Renal pelvis (tissue), 1 donor: ENCODE measurements at regions not wholly inside any gene's neighbourhood (a gene's known extent, or its start where the extent isn't known, plus 50 kb on each side); places are given as distances from the start of the nearest gene placed in this dataset.
A peak's percentile ranks its signal among the peaks of the same experiment; 100 is the strongest.
"Not testable (repeated sequence)": the region's sequence is repeated elsewhere in the genome, so short reads cannot be mapped to it uniquely, and the experiment has no call there.

Experiments
- DNase-seq: peaks from one replicate; pipeline ENCODE4 v3.0.0-alpha.2; 2013

DNA sequence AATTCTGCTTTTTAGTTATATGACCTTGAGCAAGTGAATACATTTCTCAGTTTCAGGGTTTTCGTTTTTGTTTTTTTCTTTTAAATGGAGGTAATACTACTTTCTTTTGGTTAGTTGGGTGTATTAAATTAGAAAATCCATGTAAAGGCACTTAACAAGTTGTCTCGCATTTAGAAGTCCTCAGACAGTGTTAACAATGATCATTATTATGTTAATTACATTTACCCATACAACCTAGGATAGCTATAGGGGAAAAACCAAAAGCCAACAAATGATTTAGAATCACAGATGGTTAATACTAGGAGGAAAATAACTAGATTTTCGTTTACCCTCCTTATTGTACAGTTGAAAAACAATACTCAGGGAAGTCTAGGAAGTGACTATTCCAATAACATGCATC lies 972.2 kb upstream of the WWC1 start:
- no peak for DNase-seq

DNA sequence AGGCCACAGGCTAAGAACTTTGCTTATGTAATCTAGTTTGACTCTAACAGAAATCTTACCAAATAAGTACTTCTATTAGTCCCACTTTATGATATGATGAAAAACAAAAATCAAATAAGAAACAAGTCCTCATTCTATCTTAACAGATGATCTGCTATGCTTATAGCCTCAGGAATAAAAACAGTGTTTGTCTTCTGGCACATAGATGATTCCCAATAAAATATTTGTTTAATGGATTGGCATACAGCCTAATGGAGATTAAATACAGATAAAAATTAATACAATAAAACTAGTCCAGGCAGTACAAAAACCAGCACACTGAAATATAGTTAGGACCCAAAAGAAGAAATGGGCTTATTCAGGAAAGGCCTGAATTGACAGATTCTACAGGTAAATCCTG lies 971.4 kb upstream of the WWC1 start:
- no peak for DNase-seq

DNA sequence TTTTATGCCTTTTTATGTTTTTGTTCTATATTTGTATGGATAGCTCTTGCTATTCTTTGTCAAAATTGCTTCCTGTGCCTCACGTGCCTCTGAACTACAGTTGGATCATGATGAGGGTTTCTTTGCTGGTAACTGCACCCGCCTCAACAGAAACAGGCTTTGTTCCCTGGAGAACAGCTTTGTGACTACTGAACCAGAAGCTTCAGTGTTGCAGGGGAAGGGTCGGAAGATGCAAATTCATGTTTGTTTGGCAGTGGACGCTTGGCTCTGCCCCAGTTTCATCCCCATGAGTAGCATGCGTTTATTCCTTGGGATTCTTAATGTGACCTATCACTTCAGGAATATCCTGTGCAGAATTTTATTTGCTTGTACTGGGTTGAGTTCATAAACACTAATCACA lies 959.1 kb upstream of the WWC1 start:
- no peak for DNase-seq

DNA sequence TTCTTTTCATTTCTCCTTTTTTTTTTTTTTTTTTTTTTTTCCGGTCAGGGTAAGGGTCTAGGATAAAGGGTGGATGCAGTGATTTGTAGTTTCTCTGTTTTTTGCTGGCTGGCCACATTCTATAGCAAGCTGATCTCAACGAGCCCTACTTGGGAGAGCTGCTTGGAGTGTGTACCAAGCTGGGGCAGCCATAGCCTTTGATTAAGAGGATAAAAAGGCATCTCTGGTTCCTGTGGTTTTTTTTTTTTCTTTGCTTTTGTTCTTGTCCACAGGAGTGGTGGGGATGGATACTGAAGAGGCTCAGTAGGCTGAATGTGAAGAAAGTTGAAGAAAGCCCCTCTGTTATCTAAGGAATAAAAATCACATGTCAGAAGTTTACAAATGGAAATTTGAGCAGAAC lies 955.3 kb upstream of the WWC1 start:
- no peak for DNase-seq

DNA sequence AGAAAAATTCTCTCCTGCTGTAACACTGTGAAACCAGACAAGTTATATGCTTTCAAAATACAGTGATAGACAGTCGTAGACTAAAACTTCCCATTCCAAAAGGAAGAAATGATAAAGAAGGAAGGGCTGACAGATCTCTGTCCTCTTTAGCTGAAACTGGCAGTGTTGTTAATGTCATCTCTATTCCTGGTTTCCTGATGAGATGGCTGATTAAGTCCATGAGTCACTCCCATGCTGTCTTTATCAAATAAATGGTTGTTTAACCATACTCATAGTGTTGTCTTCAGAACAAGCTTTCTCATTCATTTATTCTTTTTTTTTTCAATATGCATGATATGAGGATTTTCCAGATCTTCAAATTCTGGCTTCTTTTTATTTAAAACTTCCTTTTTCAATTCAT lies 952.2 kb upstream of the WWC1 start:
- DNase-seq, result no peak

DNA sequence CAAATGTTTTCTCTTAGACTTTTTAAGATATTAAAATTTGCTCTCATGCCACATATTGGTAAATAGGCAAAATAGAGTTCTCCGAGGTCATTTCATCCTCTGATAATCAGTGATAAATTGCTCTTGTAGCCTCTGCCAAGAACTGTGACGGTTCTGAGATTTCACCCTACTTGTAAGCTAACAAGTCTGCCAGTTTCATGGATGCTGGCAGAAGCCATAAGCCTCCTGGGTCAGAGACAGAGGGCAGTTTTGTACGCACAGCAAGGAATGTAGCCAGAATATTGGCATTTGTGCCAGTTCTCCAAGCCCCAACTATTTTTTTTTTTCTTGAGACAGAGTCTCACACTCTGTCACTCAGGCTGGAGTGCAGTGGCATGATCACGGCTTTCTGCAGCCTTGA lies 945.0 kb upstream of the WWC1 start:
- no peak for DNase-seq

DNA sequence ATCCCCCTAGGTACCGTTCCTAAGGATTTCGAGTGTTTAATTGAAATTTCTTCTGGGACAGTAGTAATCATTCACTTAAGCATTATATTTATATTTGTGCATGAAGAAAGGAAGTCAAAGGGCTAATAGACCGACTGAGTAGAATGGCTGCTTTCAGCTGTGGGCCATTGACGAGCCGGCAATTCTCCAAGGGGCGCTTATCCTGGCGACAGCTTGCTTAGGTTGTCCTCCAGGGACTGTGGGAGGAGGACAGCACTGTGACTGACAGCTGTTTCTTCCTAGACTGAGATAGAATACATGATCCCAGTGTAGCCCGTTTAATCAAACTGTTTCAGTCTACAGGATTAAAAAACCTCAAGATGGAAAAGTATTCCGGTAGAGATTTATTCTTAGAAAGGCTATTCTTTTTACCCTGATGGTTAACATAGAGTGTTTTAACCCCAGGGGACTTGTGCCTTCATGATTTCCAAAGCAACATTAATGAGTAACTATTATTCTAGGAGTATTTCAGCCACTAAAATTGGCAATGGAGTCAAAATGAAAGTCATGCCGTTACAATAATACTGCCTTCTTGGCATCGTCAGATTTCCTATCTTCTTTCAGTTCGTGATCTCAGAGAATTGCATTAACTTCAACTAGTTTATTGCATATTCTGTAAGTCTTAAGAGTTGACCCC lies 943.1 kb upstream of the WWC1 start:
- no peak for DNase-seq

DNA sequence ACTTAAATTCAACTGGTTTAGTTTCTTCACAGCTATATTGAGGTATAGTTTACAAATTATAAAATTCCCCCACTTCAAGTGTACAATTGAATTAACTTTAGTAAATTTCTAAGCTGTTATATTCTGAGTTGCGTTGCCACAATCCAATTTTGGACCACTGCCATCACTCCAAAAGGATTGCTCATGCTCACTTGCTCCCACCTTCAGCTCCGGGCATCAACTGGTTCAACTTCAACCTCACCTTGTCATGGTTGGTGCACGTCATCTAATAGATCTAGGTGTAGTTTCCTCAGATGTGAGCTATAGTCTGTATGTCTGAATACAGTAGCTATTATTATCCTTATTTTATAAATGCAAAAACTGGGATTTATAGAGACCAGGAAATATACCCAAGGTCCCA lies 942.5 kb upstream of the WWC1 start:
- DNase-seq, result no peak

DNA sequence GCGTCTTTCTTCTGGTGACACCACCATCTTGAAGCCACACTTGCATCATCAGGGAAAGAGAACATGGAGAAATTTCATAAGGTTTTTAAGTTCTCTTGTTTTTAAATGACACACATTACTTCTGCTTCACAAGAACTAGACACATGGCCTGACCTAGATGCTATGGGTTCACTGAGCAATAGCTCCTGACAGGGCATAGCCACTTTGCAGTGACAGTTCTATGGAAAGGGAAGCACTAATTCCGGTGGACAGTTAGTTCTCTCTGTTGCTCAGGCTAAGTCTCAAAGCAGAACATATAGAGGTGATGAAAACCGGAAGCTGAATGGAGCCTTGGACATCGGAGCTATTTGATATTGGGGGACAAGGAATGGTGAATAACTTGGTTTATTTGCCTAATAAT lies 940.1 kb upstream of the WWC1 start:
- DNase-seq, result no peak

DNA sequence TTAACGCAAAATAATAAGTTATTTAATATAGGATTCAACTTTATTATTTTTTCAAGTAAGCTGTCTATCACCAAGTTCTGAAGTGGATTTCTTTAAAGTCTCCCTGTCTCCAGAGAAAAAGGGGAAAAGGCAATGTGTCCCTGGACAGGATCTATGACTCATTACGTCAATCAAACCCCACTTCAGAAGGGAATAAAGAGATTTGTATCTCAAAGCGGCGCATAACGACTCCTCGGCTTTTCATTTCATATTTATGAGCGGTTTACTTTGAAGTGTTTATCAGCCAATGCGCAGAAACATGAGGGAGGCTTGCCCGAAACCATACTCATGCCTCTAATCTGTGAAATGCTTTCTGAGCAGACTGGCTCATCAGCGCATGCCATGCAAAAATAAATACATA lies 938.6 kb upstream of the WWC1 start:
- DNase-seq, result no peak

DNA sequence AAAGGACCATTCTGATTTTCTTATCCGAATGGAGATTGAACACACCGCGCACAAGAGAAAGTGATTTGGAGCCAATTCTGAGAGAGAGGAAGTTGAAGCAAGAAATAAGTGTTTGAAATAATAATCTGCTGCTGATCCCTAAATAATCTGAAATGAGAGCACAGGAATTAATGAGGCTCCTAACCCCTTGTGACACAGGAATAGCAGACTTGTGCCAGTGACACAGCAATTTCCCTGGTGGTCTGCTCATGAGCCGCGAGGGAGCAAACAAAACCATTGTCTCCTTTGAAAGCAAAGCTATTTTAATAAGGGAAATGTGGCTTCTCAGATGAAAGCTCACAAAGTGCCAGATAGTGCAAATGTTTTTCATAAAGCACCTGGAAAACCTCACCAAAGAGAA lies 936.1 kb upstream of the WWC1 start:
- no peak for DNase-seq

DNA sequence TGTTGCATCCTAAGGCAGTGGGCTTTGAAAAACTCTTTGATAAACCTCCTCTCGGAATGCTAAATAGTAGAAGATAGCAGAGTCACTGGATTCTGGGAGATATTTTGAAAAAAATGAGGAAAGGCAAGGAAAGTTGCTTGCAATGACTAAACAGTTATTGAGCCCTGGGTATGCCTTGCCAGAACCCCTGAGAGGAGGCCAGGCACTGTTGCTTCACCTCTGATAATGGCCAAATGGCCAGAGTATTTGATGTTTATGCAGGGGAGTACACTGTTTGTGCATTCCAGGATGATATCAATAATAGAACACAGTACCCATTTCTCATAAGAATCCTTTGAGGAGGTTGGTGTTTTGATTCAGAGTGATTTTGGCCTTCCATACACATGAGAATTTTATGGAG lies 935.1 kb upstream of the WWC1 start:
- DNase-seq, result no peak

DNA sequence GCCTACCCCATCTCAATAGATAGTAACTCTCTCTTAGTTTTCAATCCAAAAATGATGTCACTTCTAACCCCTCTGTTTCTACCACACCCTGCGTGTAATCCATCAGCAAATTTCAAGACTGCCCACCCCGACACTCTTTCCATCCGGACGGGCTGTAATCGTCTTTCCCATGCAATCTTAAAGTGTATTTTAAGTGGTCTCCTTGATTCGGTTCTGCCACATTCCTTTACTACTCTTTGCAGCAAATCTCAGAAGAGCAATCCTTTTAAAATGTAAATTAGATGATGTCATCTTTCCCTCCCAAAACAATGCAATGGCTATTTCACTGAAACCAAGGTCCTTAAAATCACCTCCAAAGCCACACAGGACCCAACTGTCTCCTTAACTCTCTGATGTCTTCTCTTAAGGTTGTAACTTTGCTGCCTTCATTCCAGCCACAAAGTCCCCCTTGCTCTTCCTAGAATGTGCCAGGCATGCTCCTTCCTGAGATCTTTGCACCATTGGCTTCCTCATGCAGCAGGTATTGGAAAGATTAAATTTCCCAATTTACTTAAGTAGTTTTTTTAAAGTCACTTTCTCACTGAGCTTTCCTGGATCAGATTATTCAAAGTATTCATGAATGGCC lies 932.5 kb upstream of the WWC1 start:
- DNase-seq, result no peak

DNA sequence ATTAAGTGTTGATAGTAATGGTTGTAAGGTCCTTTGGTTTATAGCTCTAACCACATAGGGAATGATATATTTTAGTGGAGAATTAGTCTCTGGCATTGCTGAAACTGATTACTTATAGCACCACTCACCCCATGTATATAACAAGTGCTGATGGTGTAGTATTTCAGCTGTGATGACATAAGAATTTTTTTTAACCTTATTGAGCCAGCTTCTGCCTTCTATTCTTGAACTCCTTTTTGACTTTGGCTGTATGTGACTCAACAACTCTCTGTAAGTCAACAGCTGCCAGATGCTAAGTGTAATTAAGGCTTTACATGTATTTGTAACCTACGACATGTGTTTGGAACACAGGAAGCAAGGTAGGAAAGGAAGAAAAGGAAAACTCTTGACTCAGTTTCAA lies 929.6 kb upstream of the WWC1 start:
- no peak for DNase-seq

DNA sequence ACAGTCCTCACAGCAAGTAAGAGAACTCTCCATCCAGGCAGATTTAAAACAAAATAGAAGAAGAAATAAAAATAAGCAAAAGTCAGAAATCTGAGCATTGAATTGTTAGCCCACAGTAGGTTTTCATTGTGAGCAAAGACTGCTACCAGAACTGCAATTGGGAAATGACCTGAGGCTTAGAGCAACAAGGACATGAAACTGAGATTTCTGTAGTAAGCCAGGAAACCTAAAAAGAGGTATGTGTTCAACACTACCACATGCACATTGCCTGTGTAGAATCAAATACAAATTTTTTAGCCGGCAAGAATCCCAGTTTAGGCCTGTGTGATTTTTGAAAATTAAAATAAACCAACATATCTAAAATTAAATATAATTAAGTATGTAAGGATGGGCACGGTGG lies 928.4 kb upstream of the WWC1 start:
- no peak for DNase-seq

DNA sequence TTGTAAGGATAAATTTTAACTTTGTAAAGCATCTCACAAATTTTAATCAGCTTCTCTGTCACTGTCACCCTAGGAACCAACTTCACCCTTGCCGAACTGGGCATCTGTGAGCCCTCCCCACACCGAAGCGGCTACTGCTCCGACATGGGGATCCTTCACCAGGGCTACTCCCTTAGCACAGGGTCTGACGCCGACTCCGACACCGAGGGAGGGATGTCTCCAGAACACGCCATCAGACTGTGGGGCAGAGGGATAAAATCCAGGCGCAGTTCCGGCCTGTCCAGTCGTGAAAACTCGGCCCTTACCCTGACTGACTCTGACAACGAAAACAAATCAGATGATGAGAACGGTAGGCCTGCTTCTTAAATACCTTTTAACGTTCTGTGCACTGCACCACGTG lies 916.3 kb upstream of the WWC1 start:
- no peak for DNase-seq

DNA sequence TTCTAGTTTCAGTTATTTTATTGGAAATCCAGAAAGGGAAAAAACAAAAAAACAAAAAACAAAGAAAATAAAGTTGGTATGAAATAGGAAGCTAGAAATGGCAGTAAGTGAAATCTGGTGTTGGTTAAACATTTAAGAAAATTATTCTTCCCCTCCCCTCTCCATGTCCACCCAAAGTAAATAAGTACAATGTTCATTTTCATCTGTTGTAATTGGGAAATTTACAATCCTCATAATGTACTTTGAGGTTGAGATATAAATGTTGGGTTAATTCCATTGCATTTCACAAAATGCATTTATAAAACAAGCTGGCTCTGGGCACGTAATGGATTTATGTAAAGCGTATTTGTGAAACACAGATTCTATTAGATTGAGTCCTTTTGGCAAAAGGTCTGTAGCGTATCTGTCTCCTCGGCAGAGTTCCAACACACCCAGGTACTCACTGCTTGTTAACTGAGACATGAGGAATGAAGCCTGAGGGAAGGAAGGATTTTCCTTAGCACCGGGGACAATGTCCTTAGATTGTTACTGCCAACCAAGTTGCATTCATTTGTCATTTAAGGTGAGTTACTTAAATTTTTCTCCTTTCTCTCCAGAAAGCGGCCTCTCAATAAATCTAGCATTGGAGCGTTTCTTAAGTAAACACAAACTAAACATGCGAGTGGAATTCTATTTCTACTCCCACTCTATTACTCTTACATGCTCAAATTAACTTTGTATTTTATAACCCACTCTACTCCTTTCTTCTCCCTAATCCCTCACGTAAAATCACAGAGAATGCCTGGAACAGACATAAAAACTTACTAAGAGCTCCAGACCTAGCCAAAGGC lies 912.3 kb upstream of the WWC1 start:
- peak; percentile 19 for DNase-seq

DNA sequence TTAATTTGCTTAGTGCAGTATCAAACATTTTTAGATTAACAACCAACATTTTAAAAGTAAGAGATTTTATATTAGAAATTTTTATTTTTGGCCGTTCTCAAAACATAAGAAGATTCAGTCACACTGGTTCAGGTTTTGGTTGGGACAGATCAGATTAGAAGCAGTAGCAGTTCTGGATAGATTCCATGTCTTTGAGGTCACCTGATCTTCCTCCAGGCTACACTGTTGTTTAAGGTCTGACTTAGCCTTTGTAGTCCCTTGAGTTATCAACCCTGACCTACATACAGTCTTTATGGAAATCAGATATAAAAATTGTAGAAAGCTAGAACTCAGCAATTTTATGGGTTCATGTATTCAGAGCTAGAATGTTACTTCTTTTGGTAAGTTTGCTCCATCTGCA lies 910.0 kb upstream of the WWC1 start:
- no peak for DNase-seq

DNA sequence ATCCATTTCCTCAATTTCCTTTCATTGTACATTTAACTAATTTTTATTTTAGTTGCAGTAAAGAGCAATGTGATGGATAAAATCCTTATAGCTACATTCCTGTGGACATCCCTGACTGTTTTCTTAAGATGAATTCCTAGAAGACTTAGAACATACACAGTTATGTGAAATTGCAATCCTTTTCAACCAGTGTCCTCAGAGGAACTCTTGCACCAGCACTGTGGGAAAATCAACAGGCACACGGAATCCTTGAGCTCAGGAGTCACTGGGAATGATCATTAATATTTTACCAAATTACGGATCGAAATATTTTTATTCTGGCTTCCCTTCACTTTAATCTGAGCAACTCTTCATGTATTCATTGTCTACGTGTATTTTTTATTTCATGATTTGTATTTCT lies 901.9 kb upstream of the WWC1 start:
- DNase-seq, result no peak

DNA sequence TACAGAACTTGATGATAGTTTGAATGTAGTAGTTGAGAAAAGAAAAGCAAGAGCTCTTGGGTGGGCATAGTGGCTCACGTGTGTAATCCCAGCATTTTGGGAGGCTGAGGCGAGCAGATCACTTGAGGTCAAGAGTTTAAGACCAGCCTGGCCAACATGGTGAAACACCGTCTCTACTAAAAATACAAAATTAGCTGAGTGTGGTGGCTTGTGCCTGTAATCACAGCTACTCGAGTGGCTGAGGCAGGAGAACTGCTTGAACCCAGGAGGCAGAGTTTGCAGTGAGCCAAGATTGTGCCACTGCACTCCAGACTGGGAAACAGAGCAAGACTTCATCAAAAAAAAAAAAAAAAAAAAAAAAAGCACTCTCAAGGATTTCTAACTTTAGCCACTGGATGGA lies 900.2 kb upstream of the WWC1 start:
- not testable (repeated sequence) for DNase-seq

DNA sequence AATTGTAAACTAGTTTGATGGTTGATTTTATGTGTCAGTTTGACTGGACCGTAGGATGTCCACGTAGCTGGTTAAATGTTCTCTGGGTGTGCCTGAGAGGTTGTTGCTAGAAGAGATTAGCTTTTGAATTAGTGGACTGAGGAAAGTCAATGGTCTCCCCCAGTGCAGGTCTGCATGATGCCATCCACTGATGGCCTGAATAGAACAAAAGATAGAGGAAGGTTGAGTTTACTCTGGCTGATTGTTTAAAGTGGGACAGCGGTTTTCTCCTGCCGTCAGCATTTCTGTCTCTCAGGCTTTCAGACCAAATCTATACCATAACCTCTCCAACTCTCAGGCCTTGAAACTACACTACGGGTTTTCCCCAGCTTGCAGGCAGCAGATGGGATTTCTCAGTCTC lies 899.2 kb upstream of the WWC1 start:
- no peak for DNase-seq

DNA sequence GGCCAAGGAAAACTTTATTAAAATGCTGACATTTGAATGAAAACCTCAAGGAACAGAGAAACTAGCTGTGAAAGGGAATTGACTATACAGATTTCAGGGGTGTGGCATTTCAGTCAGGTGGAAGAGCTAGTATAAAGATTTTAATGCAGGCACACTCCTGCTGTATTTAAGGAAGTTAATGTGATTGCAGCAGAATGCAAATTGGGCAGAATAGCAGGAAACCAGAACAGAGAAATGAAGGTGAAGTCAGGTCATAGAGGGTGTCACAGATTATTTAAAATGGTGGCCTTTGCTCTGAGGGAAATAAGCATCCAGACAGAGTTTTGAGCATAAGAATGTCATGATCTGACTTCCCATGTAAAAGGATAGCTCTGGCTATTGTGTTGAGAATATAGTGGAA lies 898.1 kb upstream of the WWC1 start:
- no peak for DNase-seq

DNA sequence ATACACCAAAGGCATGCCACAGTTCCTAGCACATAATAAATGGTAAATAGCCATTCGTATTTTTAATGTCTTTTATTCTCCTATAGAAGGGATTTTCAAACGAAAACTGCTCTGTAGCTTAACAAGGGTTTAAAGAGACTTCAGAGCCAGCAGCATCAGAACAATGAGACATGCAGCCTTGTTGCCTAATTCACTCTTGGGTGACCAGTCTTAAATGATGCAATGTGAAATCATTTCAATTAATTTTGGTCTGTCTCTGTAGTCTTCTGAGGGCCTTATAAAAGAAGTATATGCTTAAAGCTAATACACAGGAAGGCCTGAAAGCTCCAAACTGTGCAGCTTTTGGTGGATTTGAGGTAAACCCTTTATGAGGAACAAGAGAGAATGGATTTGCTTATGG lies 888.8 kb upstream of the WWC1 start:
- no peak for DNase-seq

DNA sequence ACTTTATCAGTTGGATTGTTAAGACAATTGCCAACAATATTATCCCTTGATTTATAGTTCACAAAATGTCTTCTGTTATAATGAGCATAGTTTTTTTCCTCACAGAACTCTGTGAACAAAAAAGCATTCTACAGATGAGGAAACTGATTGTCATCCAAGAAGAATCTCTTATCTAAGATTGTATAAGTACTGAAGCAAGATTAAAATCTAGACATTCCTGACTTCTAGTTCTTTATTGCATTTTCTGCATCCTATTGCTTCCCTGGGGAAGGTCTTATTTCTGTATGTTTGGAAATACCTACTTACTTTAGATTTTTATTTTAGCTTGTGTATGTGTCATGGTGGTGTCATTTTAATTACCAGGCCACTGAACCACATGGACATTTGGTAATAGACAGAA lies 884.9 kb upstream of the WWC1 start:
- DNase-seq, result no peak
